Germinal center (tissue), 1 donor: ENCODE measurements at regions not wholly inside any gene's neighbourhood (a gene's known extent, or its start where the extent isn't known, plus 50 kb on each side); places are given as distances from the start of the nearest gene placed in this dataset.
"Not testable (repeated sequence)": the region's sequence is repeated elsewhere in the genome, so short reads cannot be mapped to it uniquely, and the experiment has no call there.

Source experiments
- DNase-seq: peaks from one replicate; pipeline ENCODE4 v3.0.0; 2012; ENCODE audit warnings: mixed read lengths, low spot score

DNA sequence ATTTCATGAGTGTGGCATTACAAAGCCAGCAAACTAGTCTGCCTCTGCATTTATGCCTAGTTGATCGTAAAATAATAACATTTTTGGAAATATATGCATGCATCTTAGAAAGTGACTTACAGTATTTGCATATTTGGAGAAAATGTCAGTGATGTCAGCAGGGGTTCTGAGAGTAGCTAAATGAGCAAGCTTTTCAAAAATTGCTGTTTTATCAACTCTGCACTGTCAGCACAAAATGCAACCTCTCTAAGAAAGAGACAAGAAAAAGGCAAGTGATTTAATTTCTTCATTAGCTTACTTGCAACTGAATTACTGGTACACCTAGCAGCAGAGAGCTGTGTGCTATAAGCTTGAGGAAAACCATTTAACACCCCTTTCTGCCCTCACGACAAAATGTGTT is 632.5 kb upstream of the MMS22L start:
- DNase-seq = no peak

DNA sequence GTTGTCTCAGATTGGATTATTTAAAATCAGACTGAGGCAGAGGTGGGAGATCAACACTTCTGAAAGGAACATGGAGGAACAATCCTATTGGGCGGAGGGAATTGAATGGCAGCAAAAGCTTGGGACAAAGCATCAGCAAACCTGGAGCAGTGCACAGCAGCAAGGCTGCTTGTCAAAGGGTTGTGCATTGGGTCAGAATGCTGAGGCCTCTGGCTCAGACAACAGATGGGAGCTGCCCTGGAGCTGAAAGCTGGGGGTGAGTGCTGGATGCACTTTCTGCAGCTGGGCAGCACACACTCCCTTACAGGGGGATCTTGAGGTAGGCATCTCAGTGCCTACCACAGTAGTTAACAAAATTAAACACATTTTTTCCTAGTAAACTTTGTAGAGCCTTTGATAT is 634.4 kb upstream of the MMS22L start:
- DNase-seq = no peak

DNA sequence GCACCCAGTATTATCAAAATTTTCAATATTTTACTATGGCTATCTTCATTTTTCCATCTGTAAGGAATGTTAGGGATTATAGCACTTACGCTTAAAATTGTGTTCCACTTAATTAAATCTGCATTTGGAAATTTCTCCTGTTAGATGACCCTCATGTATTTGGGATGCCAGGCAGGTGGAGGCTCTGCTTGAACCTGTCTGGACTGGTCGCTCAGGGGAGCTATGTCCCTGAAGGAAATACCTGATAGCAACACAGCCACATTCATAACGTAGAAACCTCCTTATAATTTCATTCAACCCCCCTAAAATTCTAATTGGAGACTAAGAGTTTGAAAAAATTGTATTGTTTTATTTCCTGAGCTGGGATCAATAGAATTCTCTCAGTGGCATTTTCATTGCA is 636.0 kb upstream of the MMS22L start:
- no peak for DNase-seq

DNA sequence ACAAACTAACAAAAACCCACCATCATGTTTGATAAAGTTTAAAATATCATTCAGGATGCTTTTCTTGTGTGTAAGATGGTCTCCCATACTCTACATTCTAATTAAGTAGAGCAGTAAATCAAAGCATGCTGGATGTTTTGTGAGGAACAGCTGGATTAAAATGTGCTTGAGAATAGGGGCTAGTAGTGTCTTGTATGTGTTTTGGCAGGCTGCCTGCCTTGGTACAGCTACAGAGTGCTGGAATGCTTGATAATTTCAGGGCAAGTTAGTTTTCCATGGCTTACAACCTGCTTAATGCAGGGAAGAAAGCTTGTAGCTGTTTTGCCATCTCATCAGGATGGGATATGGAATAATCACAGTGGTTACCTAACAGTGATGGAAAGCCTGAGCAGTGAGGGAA is 636.6 kb upstream of the MMS22L start:
- no peak for DNase-seq

DNA sequence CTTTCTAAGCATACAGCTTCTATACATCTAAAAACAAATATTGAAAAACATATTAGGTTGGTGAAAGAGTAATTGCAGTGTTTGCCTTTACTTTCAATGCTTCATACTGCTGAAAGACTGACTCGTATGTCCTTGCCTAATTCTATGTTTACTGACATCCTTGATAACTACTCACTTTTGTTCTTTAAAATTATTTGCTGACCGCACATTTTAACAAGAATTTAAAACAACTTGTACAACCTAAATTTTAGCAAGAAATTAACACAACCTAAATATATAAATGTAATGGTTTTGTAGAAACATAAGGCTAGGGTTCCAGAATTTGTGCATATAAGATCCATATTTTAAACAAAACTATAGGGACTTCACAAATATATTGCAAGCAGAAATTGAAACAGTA is 640.2 kb upstream of the MMS22L start:
- DNase-seq = no peak

DNA sequence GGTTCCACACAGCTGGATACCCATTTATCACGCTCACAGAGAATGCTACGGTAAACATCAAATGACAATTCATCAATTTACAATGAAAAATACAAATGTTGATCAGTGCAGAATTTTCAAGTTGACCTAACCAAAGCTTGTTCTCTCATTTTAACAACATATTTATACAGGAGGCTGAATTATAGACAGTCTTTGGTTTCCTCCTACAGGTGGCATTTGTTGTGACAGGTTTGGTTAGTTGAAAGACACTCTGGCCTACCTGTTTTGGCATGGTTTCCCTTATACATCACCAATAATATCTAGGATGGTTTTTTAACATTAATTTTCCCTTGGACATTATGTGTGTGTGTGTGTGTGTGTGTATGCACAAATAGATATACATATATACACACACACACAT is 642.5 kb upstream of the MMS22L start:
- no peak for DNase-seq

DNA sequence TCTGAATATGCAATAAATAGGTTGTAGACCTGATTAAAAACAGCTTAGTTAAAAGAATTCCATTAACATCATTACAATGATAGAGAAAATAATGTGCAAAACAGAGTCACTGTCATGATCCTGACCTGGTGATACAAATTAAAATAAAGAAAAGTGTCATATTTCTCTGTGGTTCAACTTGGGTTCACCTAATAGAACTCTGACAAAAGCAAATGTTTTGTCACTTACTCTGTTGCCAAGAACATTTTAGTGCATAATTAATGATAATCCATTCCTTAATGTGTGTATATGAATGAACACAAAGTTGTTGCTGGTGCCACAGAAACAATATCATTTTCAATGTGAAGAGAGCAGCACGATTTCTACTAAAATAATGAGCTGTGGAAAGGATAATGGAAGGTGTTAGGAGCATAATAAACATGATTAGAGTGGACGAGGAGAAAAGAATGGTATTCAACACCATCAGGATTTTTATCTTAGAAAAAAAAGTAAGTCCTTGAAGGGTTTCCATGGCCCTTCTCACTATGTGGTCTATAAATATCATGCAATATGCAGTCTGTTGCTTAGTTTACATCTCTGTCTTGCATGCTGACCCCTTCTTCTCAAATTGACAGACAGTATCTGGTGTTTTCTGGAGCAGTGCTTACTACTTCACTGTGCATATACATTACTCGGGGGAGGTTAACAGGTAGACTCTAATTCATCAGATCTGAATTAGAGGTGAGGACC is 656.6 kb upstream of the MMS22L start:
- DNase-seq = no peak

DNA sequence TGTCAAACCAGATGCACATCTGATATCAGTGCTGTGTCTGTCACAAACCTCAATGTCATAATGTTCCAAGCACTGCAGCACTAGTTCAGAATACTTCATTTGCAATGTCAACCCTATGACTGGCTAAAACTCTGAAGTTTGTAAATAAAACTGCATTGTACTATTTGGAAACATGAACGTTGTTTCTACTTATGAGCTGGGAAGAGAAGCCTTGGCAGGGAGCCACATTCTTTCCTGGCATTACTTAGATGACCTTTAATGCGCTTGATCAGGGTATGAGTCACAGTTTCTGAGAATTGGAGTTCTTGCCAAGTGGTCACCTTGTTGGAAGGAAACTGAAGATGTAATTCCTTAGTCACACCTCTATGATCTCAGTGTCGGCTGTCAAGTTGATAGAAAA is 664.8 kb upstream of the MMS22L start:
- DNase-seq = no peak

DNA sequence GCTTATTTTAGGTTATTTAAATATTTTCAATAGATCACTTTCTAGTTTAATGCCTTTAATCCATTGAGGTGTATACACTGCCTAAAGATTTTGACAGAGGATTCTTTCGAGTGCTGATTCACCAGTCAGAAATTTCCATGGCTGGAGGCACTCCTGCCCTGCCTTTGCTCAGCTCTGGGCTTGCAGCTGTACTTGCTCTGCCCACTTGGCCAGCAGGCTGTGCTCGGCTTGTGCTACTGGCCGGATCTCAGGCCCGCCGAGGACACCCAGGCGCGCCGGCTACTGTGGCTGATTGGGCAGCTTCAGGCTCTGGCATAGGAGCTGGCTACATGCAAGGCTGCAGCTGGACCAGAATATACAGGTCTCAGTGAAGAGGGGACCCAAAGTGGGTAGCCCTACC is 675.1 kb upstream of the MMS22L start:
- DNase-seq = no peak

DNA sequence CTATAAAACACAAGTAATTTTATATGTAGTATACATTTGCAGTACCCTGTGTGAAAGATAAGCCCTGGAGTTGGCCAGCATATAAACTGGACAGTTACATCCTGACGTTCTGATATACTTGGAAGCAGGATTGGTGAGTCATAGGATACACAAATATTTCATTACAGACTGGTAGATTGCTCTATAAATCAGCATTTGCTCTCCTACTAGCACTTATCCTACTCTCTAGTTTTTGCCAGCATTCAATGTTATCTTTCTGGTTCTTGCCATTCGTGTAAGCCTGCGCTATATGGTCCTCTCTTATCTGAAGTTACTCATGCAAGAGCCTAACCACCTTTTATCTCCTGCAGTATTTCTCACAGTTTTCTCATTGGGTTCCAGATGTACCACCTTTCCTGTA is 680.2 kb upstream of the MMS22L start:
- DNase-seq = no peak

DNA sequence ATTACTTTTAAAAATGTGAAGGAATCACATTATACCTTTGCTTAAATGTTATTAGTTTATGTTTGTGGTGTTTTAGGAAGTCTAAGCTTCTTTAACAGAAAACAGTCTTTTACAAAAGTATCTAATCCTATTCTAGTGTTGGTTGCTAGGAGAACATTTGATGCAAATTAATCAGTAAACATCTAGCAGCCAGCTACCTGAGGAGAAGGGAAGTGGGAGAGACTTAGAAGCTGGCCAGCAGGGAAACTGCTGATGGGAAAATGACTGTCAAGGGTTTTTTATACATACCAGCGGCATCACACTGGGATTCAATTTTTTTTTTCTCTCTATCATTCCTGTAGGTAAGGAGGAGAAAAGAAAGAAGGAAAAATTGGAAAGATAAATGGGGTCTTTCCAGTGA is 686.0 kb upstream of the MMS22L start:
- no peak for DNase-seq

DNA sequence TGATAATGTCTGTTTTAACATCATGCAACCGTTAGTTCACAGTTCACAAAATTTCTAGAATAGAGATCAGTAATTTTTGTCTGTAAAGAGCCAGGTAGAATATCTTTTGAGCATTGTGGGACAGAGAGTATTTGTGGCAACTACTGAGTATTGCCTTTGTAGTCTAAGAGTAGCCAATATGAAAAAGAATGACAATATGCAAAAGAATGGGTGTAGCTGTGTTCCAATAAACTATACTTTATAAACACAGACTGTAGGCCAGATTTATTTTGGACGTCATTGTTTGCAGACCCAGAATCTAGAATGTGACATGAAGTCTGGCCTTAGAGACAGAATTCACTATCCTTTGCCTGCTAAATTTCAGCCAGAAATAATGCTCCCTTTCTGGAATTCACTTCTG is 694.1 kb upstream of the MMS22L start:
- no peak for DNase-seq

DNA sequence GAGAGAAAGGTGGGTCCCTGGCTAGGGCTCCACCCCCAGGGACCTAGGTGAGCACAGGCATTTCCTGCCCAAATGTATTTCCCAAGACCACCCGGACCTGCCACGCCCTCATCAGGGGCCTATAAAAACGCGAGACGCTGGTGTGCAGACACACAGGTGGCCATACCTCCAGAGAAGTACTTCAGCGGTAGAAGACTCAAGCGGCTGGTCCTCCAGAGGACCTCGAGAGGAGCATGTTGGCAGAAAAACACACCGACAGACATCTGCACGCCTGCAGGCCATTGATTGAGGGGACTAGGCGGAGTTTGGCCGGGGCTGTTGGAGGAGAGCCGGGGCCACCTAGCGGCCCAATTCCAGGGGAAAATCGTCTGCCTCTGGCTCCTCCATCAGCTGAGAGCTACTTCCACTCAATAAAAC is 695.8 kb upstream of the MMS22L start:
- DNase-seq = no peak

DNA sequence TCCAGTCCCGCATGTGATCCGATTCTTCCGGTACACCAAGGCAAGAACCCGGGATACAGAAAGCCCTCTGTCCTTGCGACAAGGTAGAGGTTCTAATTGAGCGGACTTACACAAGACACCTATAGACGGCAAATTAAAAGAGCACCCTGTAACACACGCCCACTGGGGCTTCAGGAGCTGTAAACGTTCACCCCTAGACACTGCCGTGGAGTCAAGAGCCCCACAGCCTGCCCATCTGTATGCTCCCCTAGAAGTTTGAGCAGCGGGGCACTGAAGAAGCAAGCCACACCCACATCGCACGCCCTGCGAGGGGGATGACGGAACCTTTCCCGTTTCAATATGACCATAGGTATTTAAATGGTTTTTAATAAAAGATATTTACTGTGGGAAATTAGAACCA is 696.3 kb upstream of the MMS22L start:
- not testable (repeated sequence) for DNase-seq

DNA sequence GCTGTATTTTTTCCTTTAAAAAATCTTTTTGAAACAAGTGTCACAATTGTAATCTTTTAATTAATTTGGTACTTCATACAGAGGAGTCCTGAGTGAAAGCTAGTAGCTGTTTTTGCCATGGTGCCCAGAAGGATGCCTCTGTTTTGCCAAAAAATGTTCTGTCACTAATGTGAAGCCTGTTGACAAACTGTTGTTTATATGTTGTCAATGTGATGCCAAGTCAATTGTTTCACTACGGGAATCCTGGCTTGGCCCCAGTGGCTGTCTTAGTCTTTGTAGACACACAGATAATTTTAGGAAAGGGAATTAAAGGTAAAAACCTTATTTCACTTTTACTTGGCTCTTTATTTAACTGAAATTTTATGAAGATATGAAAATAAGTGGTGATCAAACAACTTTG is 706.4 kb upstream of the MMS22L start:
- no peak for DNase-seq

DNA sequence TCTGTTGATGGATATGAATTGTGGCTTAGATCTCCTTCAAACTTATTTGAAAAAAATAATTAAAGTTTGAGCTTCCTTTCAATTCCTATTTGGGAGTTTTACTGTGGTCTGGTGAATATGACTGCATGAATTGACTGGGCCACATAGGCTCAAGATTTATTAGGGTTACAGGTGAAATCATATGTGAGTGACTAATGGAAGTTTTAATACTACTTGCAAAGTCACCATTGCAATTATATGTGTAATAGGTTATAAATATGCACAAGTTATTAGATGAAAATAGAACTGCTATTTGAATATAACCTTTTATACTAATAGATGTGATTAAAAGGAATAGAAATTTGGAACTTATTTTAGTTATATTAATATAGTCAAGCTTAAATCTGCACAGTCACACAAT is 712.1 kb upstream of the MMS22L start:
- DNase-seq = no peak

DNA sequence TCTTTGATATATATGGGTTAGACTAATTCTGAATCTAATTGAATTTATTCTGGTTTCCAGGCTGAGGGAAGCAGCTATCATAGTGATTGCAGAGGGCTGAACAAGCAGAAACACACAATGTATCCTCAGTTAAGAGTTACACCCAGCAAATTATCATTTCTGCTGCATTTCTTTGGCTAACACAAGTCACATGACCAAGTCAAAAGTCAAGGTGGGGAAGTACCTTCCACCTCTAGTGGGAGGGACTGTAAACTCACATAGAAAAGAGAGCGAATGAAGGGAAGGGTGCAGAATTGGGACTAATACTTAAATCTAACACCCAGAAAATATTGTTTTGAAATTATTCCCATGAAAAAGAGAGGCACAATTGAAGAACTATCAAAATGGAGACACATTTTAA is 719.7 kb upstream of the MMS22L start:
- no peak for DNase-seq

DNA sequence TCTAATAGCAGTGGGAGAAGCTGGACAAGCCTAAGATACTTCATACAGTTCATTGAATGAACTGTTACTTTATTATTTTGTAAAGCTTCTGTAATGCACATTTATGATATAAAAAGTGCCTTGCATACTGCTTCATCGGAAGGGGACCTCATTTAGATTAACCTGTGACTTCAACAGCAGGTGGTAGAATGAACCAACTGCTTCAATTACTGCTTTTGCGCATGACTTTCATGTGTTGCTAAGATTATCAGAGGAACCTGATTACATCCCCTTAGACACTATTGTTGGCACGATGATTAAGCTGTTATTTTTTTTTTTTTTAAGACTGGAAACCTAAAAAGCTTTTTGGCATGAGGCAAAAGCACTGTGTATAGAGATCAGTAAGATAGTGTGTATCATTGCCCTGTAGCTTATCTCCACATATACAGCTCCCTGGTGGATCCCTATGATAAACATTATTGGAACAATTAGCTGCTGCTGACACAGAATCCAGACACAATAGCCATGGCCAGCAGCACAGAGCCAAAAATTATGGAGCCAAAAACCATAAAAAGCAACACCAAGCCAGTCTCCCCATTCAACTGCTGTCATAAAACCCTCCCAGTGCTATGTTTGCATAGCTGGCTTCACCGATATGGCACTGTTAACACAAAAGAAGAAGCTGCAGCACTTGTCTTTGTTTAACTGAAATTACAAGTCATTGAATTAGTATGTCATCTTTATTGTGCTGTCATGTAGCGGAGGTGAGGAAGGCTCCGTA is 731.6 kb upstream of the MMS22L start:
- DNase-seq = no peak

DNA sequence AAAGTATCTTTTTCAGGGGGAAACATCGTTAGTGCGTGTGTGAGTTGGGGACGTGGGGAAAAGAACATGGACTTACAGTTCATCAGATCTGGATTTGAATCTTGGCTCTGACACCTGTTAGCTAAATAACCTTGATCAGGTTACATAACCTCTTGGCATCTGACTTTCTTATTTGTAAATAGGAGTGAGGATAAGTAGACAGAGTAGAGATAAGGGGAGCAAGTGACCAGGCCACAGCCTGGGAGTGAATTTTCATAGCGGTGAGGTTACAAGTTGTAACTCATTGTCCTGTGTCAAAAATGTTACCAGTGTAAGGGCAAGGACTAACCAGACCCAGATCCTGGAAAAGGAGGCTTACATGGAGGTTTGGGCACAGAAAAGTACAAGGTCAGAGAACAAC is 733.5 kb upstream of the MMS22L start:
- no peak for DNase-seq

DNA sequence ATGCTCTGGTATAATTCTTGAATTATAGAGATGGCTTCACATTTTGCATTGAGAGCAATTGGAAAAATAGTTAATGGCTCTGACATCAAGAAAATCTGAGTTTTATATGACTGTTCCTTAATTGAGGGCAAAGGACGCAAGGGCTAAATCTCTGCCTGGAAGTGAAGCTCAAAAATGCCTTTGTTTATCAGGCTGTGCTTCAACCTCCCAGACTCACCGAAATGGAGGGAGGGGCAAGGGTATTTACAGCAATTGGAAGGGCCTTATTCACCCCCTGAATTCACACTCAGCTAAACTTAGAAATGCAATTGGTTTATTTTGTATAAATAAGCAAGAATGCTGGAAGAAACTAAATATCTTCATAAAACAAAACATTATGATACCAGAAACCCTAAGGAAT is 737.2 kb upstream of the MMS22L start:
- DNase-seq = no peak

DNA sequence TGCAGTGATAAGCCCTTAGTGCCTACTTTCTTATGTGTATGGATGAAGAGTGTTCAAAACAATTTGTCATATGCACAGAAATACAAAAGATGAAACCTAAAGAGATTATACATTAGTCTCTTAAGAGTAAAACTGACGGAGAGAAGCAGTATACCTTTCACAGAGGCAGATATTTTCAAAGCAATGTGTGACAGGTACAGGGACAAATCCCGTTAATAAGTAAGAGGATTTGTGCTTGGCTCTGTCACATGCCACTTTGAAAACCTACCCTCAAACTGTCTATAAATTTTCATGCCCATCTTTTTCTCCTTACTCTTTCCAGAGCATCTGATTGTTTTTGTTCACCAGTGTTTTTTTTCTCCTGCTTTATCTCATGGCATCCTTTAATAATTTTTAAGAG is 741.3 kb upstream of the MMS22L start:
- DNase-seq = no peak

DNA sequence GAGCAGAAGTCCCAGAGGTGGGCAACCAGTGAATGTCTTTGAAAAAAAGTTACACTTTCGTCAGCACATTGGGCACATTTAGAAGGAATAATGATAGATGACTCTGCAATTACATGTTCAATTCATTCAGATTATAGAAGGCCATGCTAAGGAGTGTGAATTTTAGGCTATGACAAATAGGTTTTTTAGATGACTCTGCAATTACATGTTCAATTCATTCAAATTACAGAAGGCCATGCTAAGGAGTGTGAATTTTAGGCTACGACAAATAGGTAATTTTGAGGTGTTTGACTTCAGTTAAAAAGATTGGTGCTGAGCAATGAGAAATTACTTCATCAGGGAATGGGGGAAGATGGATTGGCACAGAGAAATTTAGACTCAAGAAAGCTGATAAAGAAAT is 744.9 kb upstream of the MMS22L start:
- no peak for DNase-seq

DNA sequence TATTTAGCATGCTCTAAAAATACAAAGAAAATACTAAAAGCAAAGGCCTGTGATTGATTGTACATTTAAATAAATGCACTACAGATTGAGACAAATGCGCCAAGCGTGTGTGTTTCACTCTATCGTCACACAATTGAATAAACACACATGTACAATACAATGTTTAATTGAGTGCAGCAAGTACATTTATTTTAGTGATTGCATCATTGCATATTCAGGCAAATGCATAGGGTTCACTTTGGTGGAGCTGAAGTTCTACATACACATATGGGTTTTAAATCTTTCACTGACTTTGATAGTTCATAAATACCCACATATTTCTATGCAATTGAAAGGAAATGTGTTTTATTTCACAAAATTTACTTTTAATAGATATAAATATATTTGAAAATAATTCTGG is 750.6 kb upstream of the MMS22L start:
- DNase-seq = no peak

DNA sequence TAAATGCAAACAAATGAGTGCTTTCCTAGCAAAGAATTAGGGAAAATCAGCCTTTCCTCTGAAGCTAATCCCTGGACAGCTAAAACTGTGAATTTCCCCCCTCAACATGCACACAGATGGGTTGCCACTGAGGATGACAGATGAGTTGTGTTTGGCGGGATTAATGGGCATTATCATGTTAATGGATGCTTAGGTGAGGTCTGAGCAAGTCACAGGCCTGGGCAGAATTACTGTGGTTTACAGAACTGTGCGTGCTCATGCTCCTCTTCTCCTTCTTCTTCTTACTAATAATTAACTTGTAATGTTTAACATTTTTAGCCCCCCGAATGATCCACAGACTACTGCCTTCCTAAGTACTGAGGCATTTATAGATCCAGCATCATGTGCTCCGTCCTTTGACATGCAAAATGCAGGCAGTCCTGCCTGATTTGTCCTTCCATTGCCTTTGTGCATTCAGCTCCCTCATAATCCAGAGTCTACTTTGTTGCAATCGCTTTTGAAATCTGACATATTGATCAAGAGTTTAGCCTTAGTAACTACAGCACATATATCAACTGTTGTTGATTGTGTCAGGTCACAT is 753.4 kb upstream of the MMS22L start:
- no peak for DNase-seq
